GM12892 (cell line): ENCODE measurements at regions not wholly inside any gene's neighbourhood (a gene's known extent, or its start where the extent isn't known, plus 50 kb on each side); places are given as distances from the start of the nearest gene placed in this dataset.

Source experiments
- POLR2A ChIP-seq: IDR thresholded peaks from 2 replicates; pipeline ENCODE4 v1.6.1; 2011; ENCODE audit warnings: low read depth, low read length, control low read depth
- POLR2AphosphoS5 ChIP-seq: IDR thresholded peaks from 2 replicates; pipeline ENCODE4 v1.6.1; 2011; ENCODE audit warnings: low read depth, low read length, control low read depth
- TAF1 ChIP-seq: IDR thresholded peaks from 2 replicates; pipeline ENCODE4 v1.6.1; 2011; ENCODE audit warnings: low read depth, mild to moderate bottlenecking, control low read depth, low read length, borderline replicate concordance

GRCh38 chr5:138640646-138641254 is 65.5 kb upstream of the HSPA9 start:
- TF ChIP-seq TAF1, result no peak
- TF ChIP-seq POLR2A, result no peak
- TF ChIP-seq POLR2AphosphoS5, result no peak
